GM21737 (cell line): ENCODE measurements at regions not wholly inside any gene's neighbourhood (a gene's known extent, or its start where the extent isn't known, plus 50 kb on each side); places are given as distances from the start of the nearest gene placed in this dataset.
"Not testable (repeated sequence)": the region's sequence is repeated elsewhere in the genome, so short reads cannot be mapped to it uniquely, and the experiment has no call there.

ENCODE experiments used
- ATAC-seq: cut with Tn5 transposase; IDR thresholded peaks from one replicate; pipeline ENCODE4 v1.9.1; 2021; ENCODE audit warnings: mild to moderate bottlenecking, moderate library complexity; ENCODE audit not compliant: unreplicated experiment

GRCh38 chr6:68160812-68161211 is 474.3 kb upstream of the ADGRB3 start:
- ATAC-seq, result not testable (repeated sequence)

DNA sequence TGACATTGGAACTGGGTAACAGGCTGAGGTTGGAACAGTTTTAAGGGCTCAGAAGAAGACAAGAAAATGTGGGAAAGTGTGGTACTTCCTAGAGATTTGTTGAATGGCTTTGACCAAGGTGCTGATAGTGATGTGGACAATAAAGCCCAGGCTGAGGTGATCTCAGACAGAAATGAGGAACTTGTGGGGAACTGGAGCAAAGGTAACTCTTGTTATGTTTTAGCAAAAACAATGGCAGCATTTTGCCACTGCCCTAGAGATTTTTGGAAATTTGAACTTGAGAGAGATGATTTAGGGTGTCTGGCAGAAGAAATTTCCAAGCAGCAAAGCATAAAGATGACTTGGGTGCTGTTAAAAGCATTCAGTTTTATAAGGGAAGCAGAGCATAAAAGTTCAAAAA is 474.7 kb upstream of the ADGRB3 start:
- ATAC-seq, result no peak

DNA sequence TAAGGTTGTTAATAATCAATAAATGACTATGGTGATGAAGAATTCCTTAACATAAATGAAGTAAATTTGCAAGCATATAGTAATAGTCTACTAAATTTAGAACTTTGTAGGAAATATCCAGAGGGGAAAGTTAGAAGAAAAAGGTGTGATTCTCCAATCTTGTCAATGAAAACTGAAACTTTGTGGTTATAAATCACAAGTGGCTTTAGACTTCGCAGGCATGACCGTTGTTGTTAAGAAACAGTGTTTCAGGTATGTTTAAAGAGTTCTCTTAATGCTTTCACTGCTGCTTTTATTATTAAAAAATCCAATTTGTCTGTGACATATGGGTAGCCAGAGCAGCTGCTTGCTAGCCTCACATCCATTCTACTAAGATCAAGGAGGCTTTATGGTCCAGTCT is 475.6 kb upstream of the ADGRB3 start:
- ATAC-seq, result peak; percentile 52

DNA sequence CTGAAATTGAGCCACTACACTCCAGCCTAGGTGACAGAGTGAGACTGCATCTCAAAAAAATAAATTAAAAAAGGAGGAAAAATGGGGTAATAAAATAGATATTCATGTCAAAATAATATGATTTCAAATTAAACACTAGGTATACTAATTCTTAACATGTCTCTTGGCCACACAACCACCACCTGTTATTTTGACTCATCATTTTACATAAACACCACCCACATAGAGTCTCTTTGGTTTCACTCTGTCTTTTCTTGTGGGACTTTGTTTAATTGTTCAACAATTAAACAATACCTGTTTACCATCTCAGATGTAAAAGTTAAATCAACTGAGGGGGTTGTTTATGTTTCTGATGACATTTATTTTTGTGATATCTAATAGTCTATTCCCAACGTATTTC is 476.8 kb upstream of the ADGRB3 start:
- no peak for ATAC-seq

DNA sequence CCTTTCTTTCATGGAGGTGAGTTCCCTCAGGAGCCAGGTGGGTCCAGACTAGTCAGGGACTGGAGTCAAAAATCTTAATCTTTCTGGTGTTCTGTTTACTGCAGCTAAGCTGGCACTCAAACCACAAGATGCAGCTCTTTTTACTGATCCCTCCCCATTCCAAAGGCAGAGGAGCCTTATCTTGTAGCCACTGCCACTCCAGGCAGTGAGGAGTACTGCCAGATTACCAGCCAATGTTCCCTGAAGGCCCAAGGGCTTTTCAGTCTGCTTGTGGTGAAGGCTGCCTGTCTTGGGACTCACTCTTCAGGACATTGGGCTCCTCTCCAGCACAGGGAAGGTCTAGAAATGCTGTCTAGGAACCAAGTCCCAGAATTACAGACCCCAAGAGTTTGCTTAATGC is 490.4 kb upstream of the ADGRB3 start:
- ATAC-seq, result no peak

DNA sequence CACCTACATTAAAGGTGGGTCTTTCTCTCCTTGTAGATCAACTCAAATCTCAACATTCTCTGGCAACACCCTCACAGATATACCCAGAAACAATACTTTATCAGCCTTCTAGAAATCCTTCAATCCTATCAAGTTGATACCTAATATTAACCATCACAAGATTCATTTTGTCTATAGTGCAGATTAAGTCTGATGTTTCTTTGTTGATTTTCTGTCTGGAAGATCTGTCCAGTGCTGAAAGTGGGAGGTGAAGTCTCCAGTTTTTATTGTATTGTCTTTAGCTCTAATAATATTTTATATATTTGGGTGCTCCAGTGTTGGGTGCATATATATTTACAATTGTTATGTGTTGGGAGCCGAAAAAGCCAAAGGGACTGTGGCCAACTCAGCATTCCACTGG is 493.9 kb upstream of the ADGRB3 start:
- no peak for ATAC-seq

GRCh38 chr6:68139130-68139529 is 496.0 kb upstream of the ADGRB3 start:
- ATAC-seq, result no peak

DNA sequence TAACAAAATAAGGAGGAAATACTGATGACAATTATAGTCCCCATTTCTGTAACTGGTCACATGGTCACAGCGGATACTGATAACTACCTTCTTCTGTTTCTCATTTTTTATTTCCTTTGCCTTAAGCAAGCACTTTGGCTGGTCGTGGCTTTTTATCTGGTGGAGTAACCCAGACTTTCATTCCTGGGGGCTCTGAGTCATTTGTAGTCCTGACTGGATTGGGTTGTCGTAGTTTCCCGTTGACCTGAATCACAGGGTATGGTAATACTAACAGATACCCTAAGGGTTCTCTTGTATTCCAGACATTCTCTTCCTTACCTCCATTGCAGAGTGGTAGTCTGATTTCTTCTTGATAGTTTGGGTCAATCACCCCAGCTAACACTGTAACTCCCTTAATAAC is 500.3 kb upstream of the ADGRB3 start:
- ATAC-seq, result no peak

DNA sequence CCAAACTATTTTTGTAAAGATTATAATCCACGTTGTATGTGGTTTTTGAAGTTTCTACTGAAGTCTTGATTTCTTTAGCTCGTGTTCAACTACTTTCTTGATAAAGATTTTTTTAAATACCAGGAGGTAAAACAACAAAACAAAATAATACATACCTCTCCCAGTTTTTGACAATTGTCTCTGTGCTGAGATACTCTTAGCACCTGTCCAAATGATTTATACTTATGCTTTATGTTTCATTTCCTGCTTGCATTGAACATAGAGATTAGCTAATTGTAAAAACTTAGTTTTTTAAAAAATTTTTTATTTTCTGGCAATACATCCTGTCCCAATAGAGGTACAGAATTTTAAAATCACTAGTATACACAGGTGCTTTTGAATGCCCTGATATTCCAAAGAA is 506.9 kb upstream of the ADGRB3 start:
- no peak for ATAC-seq

DNA sequence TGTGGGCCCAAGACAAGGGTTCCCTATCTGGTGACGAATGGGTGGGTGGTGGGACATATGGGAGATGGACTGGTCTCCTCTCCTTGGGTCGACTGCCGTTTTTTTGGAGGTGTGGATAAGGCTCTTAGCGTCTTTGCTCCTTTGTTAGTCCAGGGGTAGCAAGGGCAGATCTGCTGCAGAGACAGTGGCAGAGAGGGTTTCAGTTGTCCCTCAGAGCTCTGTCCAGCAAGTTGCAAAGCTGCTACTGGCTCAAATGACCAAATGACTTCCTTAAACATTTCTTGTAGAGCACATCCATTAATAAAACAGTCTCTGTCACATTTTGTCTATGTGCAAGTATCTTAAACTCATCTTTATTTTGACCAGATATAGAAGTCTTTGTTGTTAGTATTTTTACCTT is 508.0 kb upstream of the ADGRB3 start:
- peak; percentile 12 for ATAC-seq

DNA sequence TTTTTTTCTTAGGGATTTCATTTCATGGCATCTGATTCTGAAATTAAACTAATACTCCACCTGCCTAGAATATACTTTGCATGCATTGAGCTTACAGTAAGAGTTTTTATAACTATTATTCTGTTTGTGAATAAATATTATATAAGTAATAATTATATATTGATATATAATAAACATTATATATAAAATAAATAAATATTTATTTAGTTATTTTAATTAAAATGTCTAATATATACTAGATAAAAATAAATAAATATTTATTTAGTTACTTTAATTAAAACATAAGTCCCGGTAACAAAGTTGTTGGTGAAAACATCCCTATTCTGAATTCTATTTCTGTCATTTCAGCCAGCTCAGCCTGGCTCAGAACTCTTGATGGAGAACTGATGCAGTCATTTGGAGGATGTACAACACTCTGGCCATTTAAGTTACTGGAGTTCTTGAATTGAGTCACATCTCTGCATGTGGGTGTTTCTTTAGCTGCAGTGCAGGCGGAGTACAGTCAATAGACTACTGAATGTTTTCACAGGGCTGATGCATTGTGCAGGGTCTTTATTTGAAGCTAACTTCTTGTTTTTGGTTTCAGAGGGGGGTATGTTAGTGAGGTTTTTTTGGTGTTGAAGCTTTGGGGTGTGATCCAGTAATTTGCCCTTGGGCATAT is 508.9 kb upstream of the ADGRB3 start:
- ATAC-seq, result peak; percentile 95

- not testable (repeated sequence) for ATAC-seq
These were observed 512.1 kb upstream of the ADGRB3 start for GRCh38 chr6:68122975-68123374.

DNA sequence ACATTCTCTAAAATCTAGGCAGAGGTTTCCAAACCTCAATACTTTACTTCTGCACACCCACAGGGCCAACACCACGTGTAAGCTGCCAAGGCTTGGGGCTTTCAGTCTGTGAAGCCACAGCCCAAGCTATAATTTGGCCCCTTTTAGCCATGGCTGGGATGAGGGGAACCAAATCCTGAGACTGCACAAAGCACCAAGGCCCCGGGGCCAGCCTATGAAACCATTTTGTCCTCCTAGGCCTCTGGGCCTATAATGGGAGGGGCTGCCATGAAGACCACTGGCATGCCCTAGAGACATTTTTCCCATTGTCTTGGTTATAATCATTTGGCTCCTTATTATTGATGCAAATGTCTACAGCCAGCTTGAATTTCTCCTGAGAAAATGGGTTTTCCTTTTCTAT is 513.0 kb upstream of the ADGRB3 start:
- no peak for ATAC-seq

- not testable (repeated sequence) for ATAC-seq
These were observed 514.1 kb upstream of the ADGRB3 start for GRCh38 chr6:68120954-68121353.

GRCh38 chr6:68114463-68115047 is 520.5 kb upstream of the ADGRB3 start:
- ATAC-seq, result no peak

GRCh38 chr6:68108233-68108835 is 526.7 kb upstream of the ADGRB3 start:
- ATAC-seq, result peak; percentile 91

DNA sequence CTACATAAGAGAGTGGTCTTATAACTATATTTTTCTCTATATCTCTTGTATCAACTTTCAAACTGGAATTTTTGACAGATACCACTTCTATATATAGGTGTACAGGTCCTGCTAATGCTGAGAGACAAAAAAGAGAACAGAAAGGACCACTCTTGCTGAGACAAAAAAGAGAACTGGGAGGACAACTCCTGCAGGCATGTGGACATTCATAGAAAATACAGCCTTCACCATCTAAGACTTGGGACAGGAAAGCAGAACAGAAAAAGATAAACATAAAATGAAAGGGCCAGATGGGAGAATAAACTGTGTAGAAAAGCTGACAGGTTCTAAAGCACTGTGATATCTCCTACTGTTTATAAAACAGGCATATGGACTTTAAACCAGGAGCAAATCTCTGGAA is 541.0 kb upstream of the ADGRB3 start:
- ATAC-seq, result peak; percentile 90

GRCh38 chr6:68087399-68088133 is 547.5 kb upstream of the ADGRB3 start:
- peak; percentile 83 for ATAC-seq

DNA sequence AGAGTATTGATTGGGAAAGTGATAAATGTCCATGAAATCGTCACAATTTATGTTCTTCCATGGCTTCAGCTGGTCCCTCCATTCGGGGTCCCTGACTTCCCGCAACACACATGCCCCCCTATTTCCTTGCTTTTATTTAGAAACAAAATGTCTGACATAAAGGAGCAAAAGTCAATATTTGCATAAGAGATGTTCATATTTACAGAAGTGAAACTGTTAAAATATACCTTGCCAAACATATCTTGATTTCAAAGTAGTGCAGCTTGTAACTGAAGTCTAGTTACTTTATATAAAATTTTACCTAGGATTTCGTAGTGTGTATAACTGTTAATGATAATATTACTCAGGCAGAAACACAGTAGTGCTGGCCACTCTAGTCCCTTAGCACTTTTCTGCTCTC is 548.9 kb upstream of the ADGRB3 start:
- ATAC-seq, result no peak

- not testable (repeated sequence) for ATAC-seq
These were observed 549.5 kb upstream of the ADGRB3 start for GRCh38 chr6:68085599-68085998.

GRCh38 chr6:68082086-68082485 is 553.0 kb upstream of the ADGRB3 start:
- no peak for ATAC-seq

DNA sequence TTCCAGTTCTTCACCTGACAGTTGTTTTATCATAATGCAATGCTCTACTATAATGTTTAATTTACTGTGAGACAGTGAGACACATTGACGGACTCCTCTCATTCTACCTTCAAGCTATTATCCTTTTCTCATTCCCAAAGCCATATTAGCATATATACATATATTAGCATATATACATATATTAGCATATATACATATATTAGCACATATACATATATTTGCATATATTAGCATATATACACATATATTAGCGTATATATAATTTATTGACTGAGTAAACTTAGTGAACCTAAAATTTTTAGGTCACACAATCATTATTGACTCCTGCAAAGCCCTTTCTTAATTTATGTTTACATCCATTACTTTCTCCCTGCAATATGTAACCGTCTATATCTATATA is 555.0 kb upstream of the ADGRB3 start:
- no peak for ATAC-seq
